ENCODE measurements at regions not wholly inside any gene's neighbourhood (a gene's known extent, or its start where the extent isn't known, plus 50 kb on each side); places are given as distances from the start of the nearest gene placed in this dataset.
A peak's percentile ranks its signal among the peaks of the same experiment; 100 is the strongest.
"Not testable (repeated sequence)": the region's sequence is repeated elsewhere in the genome, so short reads cannot be mapped to it uniquely, and the experiment has no call there.

DNA sequence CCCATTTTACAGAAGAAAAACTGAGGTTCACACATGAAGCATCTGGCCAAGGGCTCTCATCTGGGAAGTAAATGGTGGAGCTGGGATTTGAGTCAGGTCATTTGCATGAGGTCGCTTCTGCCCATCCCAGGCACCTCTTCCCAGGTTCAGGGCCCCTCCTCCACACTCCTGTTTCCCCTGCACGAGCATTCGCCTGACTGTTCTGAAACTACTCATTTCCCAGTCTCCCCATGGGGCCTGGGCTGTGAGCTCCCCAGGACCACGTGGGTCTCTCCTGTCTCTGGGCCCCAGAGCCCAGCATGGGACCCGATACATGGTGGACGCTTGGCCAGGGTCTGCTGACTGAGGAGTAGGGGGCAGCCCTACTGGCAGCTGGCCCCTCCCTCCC lies 360.8 kb downstream of the MATN1 start:
- Histone ChIP-seq H3K9ac (ENCODE audit: low read depth, low read length) (no peak overlapping the region), H3K27ac (ENCODE audit: low read length) (no peak overlapping the region), H3K4me1 (ENCODE audit: insufficient read depth, low read length) (peaks cover 7% of the 10 kb centered on the region; the same call in 1 of the 2 replicates), H3K27me3 (ENCODE audit: insufficient read depth, low read length) (no peaks in the 10 kb centered on the region), H3K36me3 (ENCODE audit: insufficient read depth, low read depth, low read length) (no peaks in the 10 kb centered on the region), H3K4me3 (ENCODE audit: low read length) (no peak overlapping the region), H3K9me3 (ENCODE audit: insufficient read depth, low read depth, low read length) (no peaks in the 10 kb centered on the region)

- not testable (repeated sequence) for H3K36me3 ChIP-seq (ENCODE audit: insufficient read depth, low read depth, low read length); H3K9ac ChIP-seq (ENCODE audit: low read depth, low read length); H3K4me3 ChIP-seq (ENCODE audit: low read length); H3K27ac ChIP-seq (ENCODE audit: low read length); H3K27me3 ChIP-seq (ENCODE audit: insufficient read depth, low read length); H3K9me3 ChIP-seq (ENCODE audit: insufficient read depth, low read depth, low read length); H3K4me1 ChIP-seq (ENCODE audit: insufficient read depth, low read length)
Observed at GRCh38 chr1:30361890-30362602, 361.3 kb downstream of the MATN1 start.

DNA sequence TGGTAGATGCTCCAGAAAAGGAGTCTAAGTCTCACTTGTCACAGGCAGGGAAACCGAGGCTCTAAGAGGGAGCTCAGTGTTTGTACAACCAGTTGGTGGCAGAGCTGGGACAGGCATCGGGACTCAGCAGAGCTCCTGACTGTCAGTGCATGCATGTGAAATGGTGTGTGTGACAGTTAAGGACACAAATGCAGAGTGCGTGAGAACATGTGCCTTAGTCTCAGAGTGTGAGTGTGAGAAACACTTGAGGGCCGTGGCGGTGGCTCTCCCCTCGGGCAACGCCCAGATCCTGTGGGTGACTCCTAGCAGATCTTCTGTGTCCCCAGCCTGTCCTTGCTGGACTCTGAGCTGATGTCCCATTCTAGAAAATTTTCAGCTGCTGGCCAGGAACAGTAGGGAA lies 362.6 kb downstream of the MATN1 start:
- Histone ChIP-seq H3K4me1 (ENCODE audit: insufficient read depth, low read length) (peaks cover 7% of the 10 kb centered on the region; the same call in 1 of the 2 replicates), H3K36me3 (ENCODE audit: insufficient read depth, low read depth, low read length) (no peaks in the 10 kb centered on the region), H3K27ac (ENCODE audit: low read length) (no peak overlapping the region), H3K9ac (ENCODE audit: low read depth, low read length) (no peak overlapping the region), H3K4me3 (ENCODE audit: low read length) (no peak overlapping the region), H3K9me3 (ENCODE audit: insufficient read depth, low read depth, low read length) (no peaks in the 10 kb centered on the region), H3K27me3 (ENCODE audit: insufficient read depth, low read length) (no peaks in the 10 kb centered on the region)

- peaks cover 7% of the 10 kb centered on the region; the same call in 1 of the 2 replicates for H3K4me1 ChIP-seq (ENCODE audit: insufficient read depth, low read length)
- H3K36me3 ChIP-seq (ENCODE audit: insufficient read depth, low read depth, low read length): no peaks in the 10 kb centered on the region
- no peak overlapping the region for H3K9ac ChIP-seq (ENCODE audit: low read depth, low read length)
- H3K27me3 ChIP-seq (ENCODE audit: insufficient read depth, low read length): no peaks in the 10 kb centered on the region
- H3K27ac ChIP-seq (ENCODE audit: low read length): no peak overlapping the region
- H3K9me3 ChIP-seq (ENCODE audit: insufficient read depth, low read depth, low read length): no peaks in the 10 kb centered on the region
- no peak overlapping the region for H3K4me3 ChIP-seq (ENCODE audit: low read length)
Observed at GRCh38 chr1:30360281-30360680, 363.1 kb downstream of the MATN1 start.

GRCh38 chr1:30359539-30360220 lies 363.7 kb downstream of the MATN1 start:
- peaks cover 7% of the 10 kb centered on the region; the same call in 1 of the 2 replicates for H3K4me1 ChIP-seq (ENCODE audit: insufficient read depth, low read length)
- H3K27ac ChIP-seq (ENCODE audit: low read length): no peak overlapping the region
- no peaks in the 10 kb centered on the region for H3K9me3 ChIP-seq (ENCODE audit: insufficient read depth, low read depth, low read length)
- H3K4me3 ChIP-seq (ENCODE audit: low read length): no peak overlapping the region
- no peaks in the 10 kb centered on the region for H3K27me3 ChIP-seq (ENCODE audit: insufficient read depth, low read length)
- no peak overlapping the region for H3K9ac ChIP-seq (ENCODE audit: low read depth, low read length)
- no peaks in the 10 kb centered on the region for H3K36me3 ChIP-seq (ENCODE audit: insufficient read depth, low read depth, low read length)

- no peaks in the 10 kb centered on the region for H3K36me3 ChIP-seq (ENCODE audit: insufficient read depth, low read depth, low read length)
- H3K4me3 ChIP-seq (ENCODE audit: low read length): no peak overlapping the region; the same call in 1 of the 2 replicates
- H3K27me3 ChIP-seq (ENCODE audit: insufficient read depth, low read length): no peaks in the 10 kb centered on the region
- H3K4me1 ChIP-seq (ENCODE audit: insufficient read depth, low read length): peaks cover 7% of the 10 kb centered on the region; the same call in 1 of the 2 replicates
- no peak overlapping the region for H3K9ac ChIP-seq (ENCODE audit: low read depth, low read length)
- no peaks in the 10 kb centered on the region for H3K9me3 ChIP-seq (ENCODE audit: insufficient read depth, low read depth, low read length)
- peak overlapping the region; percentile 49 for H3K27ac ChIP-seq (ENCODE audit: low read length)
Observed at GRCh38 chr1:30358500-30358899, 364.9 kb downstream of the MATN1 start.

- H3K27me3 ChIP-seq (ENCODE audit: insufficient read depth, low read length): no peaks in the 10 kb centered on the region
- H3K27ac ChIP-seq (ENCODE audit: low read length): no peak overlapping the region
- no peak overlapping the region for H3K4me3 ChIP-seq (ENCODE audit: low read length)
- no peaks in the 10 kb centered on the region for H3K9me3 ChIP-seq (ENCODE audit: insufficient read depth, low read depth, low read length)
- no peaks in the 10 kb centered on the region for H3K36me3 ChIP-seq (ENCODE audit: insufficient read depth, low read depth, low read length)
- no peak overlapping the region for H3K9ac ChIP-seq (ENCODE audit: low read depth, low read length)
- peaks cover 7% of the 10 kb centered on the region; the same call in 1 of the 2 replicates for H3K4me1 ChIP-seq (ENCODE audit: insufficient read depth, low read length)
Observed at GRCh38 chr1:30356839-30357238, 366.5 kb downstream of the MATN1 start.

DNA sequence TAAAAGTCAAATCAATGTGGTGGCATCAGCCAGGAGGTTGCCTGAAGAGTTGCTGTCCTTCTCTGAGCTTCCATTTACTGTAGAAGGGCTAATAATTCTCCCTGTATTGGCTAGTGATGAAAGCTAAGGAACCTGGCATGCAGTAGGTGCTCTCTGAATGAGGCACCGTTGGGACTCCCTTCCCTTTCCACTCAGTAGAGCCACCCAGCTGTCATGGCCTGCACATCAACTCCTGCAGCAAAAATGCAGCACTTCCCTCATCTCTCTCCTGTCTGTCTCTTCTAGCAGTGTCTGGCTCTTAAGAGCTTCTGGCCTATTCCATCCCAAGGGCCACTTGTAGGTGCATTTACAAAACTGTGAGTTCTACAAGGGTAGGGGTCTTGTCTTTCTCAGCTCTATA lies 369.0 kb downstream of the MATN1 start:
- no peaks in the 10 kb centered on the region for H3K9me3 ChIP-seq (ENCODE audit: insufficient read depth, low read depth, low read length)
- no peak overlapping the region for H3K27ac ChIP-seq (ENCODE audit: low read length)
- H3K9ac ChIP-seq (ENCODE audit: low read depth, low read length): no peak overlapping the region
- H3K4me1 ChIP-seq (ENCODE audit: insufficient read depth, low read length): peaks cover 7% of the 10 kb centered on the region; the same call in 1 of the 2 replicates
- H3K36me3 ChIP-seq (ENCODE audit: insufficient read depth, low read depth, low read length): no peaks in the 10 kb centered on the region
- no peaks in the 10 kb centered on the region for H3K27me3 ChIP-seq (ENCODE audit: insufficient read depth, low read length)
- H3K4me3 ChIP-seq (ENCODE audit: low read length): no peak overlapping the region

DNA sequence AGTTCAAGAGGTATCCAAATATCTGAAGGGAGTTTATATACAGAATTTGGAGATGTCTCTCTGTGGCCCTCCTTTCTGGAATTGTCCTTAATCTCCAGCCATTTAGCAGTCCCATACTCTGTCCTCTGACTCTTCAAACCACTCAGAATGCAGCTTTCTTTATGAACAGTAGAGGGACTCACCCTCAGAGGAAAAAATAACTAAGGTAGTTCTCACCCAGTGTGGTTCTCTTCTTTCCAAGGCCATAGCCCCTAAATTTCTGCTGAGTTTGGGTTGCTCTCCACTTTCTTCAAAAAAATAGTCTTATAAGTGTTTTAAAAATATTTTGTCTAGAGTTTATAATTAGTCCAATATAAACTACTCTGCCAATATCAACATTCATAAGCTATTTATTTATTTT lies 369.7 kb downstream of the MATN1 start:
- H3K4me3 ChIP-seq (ENCODE audit: low read length): no peak overlapping the region
- no peaks in the 10 kb centered on the region for H3K36me3 ChIP-seq (ENCODE audit: insufficient read depth, low read depth, low read length)
- peaks cover 7% of the 10 kb centered on the region; the same call in 1 of the 2 replicates for H3K4me1 ChIP-seq (ENCODE audit: insufficient read depth, low read length)
- H3K27ac ChIP-seq (ENCODE audit: low read length): no peak overlapping the region
- H3K9ac ChIP-seq (ENCODE audit: low read depth, low read length): no peak overlapping the region
- no peaks in the 10 kb centered on the region; the same call in 1 of the 2 replicates for H3K9me3 ChIP-seq (ENCODE audit: insufficient read depth, low read depth, low read length)
- no peaks in the 10 kb centered on the region for H3K27me3 ChIP-seq (ENCODE audit: insufficient read depth, low read length)

GRCh38 chr1:30348147-30348546 lies 375.2 kb downstream of the MATN1 start:
- Histone ChIP-seq H3K4me3 (ENCODE audit: low read length) (no peak overlapping the region), H3K36me3 (ENCODE audit: insufficient read depth, low read depth, low read length) (no peaks in the 10 kb centered on the region), H3K9me3 (ENCODE audit: insufficient read depth, low read depth, low read length) (no peaks in the 10 kb centered on the region; the same call in 1 of the 2 replicates), H3K27ac (ENCODE audit: low read length) (no peak overlapping the region), H3K9ac (ENCODE audit: low read depth, low read length) (no peak overlapping the region), H3K4me1 (ENCODE audit: insufficient read depth, low read length) (no peaks in the 10 kb centered on the region), H3K27me3 (ENCODE audit: insufficient read depth, low read length) (peaks cover 3% of the 10 kb centered on the region)

- Histone ChIP-seq H3K27ac (ENCODE audit: low read length) (no peak overlapping the region), H3K27me3 (ENCODE audit: insufficient read depth, low read length) (peaks cover 15% of the 10 kb centered on the region), H3K36me3 (ENCODE audit: insufficient read depth, low read depth, low read length) (no peaks in the 10 kb centered on the region), H3K4me3 (ENCODE audit: low read length) (no peak overlapping the region), H3K9ac (ENCODE audit: low read depth, low read length) (no peak overlapping the region), H3K9me3 (ENCODE audit: insufficient read depth, low read depth, low read length) (no peaks in the 10 kb centered on the region; the same call in 1 of the 2 replicates), H3K4me1 (ENCODE audit: insufficient read depth, low read length) (no peaks in the 10 kb centered on the region; the same call in 1 of the 2 replicates)
Observed at GRCh38 chr1:30345491-30346130, 377.8 kb downstream of the MATN1 start.
